HG02840 (cell line): ENCODE measurements at regions not wholly inside any gene's neighbourhood (a gene's known extent, or its start where the extent isn't known, plus 50 kb on each side); places are given as distances from the start of the nearest gene placed in this dataset.

Experiments used
- ATAC-seq: cut with Tn5 transposase; IDR thresholded peaks from one replicate; pipeline ENCODE4 v1.9.1; 2021; ENCODE audit warnings: mild to moderate bottlenecking, moderate library complexity, moderate number of reproducible peaks; ENCODE audit not compliant: unreplicated experiment, low FRiP score

DNA sequence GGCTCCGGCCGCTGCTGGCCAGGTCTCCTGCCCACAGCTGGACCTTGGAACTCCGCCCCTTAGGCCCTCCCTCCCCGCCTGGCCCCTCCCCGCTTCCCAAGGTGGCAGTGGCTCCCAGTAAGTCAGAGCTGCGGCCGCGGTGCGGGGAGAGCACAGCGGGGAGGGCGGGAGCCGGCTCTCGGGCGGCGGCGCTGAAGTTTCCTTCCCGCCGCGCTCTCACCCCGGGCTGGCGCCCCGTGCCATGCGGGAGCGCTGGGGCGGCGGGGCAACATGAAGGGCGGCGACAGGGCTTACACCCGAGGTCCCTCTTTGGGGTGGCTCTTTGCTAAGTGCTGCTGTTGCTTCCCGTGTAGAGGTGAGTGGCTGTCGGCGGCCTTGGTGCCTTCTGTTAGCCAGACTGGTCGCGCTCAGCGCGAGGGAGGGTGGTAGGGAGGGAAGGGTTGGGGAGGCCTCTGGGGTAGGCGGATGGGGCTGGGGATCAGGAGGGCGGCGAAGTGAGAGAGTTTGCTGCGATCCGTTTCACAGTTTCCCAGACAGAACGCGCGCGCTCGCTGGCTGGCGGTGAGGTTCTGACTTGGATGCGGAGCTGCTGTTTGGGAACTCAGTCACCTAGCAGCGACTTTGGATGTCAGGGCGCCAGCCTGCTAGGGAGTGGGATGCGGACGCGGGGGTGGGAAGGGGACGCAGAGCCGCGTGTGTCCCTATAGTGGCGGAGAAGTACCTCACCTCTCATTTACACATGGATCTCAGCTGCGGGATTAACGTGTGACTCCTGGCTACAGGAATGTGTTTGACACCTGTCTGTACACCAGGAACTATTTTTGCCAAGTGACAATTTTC, 145.5 kb upstream of the UMPS start:
- ATAC-seq, result no peak

DNA sequence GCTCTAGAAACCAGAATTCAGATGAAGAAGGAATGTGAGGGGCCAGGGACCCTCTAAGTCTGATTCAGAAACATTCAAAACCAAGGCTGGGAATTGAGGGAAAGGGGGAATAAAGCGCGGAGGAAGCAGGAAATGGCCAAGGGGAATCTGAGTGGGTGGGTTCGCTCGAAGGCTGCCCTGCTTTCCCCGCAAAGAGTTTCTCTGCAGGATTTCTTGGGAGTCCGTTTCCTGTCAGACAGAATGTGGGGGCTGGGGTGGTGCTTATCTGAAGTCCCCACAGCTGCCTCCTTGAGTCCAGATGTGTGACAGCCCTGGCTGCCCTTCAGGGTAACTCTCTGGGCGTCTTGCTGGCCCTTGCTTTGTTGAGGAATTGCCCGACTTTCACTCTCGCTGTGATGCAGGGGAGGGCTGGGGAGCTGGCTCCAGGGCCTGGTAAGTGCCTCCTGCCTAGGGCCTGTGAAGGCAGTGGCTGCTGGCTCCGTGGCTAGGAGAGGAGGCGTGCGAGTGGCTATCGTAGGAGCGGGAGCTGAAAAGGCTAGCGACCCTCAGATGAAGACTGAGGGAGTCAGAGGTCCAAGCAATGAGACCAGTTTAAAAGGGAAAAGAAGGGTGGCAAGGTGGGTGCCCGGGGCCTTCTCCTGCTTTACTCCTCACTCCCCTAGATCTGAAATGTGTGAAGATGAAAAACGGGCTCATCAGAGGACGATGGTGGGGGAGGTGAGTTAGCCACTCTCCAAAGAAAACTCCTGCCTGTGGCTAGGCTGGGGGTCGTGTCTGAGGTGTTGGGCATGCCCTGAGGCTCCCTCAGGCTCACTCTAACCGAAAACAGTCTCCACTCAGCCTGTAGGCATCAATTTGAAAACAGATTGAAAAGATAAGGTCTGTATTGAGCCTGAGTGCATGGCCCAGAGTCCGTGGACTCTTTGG, 143.9 kb upstream of the UMPS start:
- no peak for ATAC-seq

DNA sequence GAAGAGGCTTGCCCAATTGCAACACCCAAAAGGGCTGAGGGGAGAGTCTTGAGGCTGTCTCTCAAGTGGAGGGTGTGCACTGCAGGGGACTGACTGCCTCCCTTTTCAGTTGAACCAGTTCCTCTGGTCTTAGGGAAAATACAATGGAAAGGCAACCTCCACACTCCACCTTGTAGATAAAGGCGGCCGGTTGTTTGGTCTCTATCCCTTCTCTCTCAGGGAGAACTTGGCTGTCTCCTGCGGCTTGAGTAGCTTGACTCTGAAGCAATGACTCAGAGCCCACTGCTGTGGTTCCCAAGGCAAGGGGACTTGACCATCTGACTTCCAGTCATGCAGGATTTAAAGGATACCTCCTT, 143.2 kb upstream of the UMPS start:
- no peak for ATAC-seq

DNA sequence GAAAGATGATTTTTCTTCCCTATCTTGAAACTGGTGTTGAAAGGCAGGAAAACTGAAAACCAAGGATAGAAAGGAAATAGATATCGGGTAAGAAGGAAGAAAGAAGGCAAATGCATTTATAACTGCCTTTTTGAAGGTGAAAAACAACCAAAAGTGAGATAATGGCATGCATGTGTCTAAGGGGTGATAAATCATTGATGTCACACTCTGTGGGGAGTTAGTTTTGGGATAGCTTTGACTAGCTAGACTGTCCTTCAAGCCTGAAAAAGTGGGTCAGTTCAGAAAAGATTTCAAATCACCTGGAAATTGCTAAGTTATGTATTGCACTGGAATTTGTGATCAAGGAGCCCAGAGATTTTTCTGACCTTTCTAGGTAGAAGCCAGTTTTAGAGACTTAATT, 142.2 kb upstream of the UMPS start:
- ATAC-seq, result no peak

DNA sequence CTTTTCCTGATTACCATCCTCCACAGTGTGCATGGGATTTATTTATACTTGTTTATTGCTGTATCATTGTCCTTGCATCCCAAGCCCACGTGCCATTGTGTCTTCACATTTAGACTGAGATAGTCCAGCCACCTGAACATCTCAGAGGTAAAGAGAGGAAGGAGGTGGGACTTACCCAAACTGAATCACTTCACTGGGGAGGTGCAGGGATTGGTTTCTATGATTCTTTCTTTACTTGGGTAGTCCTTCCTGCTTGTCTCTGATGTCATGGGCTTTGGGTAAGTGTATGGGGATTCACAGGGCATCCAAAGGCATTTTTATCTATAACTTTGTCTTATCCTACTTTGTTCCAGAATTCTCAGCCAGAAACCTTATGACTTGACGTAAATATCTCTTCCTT, 141.5 kb upstream of the UMPS start:
- no peak for ATAC-seq

DNA sequence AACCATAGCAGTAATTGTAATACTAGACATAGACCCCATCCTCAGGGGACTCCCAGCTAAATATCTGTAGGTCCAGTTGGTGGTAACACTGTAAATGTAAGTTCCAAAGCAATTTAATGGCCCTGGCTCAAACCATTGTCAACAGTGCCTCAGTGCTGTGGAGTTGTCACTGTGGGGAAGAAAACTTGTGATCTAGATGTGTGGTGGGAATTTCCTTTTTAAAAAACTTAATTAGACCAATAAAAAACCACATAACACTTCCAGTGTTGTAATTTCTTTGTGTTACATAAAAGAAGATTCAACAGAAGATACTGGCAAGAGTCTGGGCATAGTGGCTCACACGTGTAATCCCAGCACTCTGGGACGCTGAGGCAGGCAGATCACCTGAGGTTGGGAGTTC, 138.6 kb upstream of the UMPS start:
- no peak for ATAC-seq

DNA sequence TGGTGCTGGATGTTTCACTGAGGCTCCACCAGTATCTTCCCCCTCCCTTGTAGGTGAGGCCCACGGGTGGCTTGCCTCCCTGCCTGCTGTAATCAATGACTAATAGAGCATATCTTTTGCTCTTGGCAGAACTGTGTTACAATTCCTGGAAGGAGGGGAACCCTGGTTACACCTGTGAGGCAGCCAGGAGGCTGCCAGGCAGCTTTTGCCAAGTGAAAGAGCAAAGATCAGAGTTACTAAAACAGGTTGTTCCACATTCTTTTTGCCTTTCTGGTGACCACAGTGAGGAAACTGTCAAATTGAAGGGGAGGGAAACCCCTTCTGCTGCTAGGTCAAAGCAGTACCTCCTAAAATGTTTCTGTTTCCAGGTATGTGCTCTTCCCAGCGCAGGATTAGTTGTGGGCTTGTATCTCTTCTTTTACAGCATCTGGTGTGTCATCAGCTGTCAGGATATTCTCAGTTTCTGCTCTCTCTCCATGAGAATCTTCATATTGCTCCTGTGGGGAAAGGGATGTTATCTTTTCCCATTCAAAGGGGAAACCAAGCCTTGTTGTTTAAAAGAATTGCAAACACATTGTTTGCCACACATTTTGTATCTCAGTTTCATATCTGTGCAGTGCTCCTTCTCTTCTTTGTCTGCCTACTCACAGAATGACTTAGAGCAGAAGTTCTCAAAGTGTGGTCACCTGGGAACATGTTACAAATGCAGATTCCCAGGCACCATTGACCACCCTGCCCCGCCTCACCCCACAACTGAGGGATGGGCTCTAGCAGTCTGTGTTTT, 137.4 kb upstream of the UMPS start:
- ATAC-seq, result peak; percentile 73

DNA sequence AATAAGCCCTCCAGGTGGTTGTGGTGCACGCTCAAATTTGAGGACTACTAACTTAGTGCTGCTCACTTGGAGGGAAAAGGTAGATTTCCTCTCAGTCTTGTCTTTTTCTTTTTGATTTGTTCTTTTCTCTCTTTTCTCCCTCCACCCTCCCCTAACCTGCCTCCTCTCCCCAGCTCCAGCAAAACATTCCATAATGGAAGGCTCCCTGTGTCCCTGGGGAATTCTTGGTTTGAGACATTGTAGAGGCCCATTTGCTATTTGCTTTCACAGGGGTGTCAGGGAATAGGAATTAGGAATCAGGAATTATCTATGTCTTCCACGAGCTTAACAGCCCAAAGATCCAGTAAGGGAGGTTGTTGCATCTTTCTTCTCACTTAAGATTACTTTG, 136.8 kb upstream of the UMPS start:
- no peak for ATAC-seq

DNA sequence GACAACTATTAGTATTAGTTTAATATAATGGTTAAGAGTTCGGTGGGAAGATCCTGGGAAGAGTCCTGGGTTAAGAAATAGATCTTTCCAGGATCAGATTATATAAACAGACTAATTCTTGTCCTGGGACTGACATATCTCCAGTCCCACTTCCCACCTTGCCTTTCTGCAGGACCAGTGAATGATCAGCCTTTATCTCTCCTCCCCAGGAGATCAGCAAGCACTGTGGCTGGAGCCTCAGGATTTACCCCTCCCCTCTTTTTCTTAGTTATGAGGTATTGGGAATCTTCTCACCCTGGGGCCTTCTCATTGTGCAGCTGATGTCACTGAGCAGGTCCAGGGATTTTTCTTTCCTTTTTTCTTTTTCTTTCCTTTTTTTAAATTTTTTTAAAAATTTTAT, 135.7 kb upstream of the UMPS start:
- no peak for ATAC-seq

DNA sequence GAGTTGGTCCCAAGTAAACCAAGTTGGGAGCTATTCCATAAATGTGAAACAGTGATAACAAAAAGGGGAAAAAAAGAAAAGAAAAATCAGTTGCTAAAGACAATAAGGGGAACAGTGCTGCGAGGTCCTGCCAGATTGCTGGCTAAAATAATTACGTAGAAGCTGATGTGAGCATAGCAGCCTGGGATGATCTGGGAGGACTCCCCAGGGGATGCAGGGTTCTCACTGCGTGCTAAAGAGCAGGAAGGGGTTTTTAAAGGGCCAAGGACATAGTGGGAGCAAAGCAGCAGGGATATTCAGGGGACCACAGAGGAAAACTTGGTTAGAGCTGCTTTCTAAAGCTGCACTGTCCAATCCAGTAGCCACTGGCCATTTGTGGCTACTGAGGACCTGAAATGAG, 133.0 kb upstream of the UMPS start:
- ATAC-seq, result no peak

DNA sequence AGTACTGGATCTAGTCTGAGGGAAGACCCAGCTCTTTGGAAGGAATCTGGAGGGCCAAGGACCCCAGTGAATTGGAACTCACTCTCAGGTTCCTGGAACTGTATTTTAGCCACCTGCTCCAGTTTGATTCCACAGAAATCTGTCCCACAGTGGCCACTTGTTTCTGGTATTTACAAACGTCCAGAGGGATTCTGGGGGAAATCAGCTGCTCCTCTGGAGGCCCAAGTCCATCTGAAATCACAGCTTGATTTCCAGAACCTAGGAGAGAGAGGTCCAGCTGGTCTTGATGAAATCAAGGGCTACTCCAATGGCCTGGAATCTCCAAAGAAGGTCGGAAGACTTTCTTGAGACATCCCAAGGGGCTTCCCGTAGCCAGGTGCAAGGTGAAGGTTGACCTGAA, 132.3 kb upstream of the UMPS start:
- no peak for ATAC-seq

DNA sequence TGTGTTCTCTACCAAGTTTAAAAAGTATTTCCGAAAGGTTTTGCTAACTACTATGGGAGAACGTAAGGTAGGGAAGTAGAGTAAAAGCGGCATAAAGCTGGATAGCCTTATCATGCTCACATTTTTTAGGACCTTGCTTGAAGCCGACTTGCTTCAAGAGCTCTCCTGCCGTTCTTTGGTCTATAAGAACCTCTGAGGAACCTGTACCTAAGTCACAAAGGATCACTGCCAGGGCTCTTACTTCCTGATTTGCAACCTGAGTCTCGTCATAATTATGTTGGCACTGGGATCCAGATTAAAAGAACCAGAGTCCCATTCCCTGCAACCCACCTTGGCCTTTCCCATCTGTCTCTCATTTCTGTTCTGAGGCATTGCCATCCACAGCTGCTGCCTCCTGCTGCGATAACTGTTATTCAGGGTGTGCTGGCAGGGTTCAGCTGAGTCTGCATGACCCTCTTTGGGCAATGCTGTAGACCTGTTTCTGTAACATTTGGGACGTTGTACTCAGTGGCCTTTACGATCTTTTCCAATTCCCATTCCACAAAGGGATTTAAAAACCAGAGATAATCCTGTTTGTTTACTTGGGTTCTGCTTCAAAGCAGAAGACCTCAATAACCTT, 131.0 kb upstream of the UMPS start:
- no peak for ATAC-seq

DNA sequence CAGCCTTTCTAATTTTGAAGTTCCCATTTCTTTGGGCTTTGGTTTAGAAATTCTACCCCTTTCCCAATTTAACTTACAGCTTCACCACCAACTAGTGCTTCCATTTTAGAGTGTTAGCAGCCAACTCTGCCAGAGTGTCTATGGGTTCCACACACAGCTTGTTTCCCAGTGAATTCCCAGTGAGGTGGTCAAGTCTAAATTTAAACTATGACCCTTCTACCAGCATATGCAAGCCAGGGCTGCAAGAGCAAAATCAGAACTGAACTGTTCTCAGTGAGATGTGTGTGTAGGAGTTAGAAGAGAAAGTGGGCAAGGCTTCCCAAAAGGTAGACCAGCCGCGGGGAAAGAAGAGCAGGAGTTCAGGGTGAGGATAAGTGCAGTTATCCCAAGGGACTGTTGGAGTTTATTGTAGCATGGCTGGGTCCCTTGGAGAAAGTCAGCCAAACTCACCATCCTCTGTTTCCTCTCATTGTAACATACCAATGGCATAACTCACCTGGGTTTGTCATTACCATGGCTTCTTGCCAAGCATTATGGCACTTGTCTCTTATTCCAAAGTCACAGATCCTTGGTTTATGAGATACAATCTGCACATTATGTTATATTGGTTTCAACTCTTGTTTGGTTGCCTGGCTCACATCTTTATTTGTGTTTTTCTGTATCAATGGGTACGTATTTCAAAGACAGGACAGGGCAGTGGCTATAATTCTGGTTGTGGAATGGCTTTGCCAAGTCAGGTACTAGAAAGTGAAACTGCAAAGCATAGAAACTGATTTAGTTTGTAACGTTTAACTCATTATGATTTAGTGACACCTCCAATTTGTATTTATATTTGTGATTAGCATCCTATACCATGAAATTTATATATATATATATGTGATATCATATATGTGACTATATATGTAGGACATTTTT, 130.2 kb upstream of the UMPS start:
- no peak for ATAC-seq

DNA sequence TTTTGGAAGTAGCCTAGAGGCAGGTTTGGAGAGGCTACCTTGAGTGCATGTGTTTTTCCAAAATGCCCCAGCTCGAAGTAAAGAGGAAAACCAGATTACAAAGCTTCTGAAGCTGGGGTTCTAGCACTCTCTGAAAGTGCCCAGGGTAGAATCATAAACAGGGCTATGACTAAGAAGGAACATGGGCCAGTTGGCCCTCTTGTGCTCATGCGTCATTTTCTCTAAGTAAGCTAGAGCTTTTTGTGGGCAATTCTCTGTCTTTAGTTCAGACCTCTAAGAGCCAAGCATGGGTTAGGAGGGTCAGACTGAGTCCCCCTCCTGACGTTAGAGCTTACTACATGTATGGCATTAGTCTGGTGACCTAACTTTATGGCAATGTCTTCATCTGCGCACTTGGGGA, 129.5 kb upstream of the UMPS start:
- no peak for ATAC-seq

DNA sequence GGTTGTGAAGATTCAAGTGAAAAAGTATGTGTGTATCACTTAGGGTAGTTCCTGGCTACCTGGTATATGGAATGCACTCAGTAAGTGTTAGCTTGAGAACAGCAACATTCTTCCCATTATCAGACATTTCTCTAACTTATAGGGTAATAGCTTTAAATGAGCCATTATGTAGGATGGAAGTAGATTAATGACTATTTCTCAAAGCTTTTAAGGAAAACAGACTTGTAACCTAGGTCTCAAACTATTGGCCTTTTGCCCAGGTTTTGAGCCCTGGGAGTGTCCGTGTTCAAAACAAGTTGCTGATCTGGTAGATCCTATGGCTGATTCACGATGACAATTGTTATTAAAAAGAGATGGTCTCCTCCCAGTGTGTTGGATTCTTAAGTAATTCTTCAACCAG, 129.1 kb upstream of the UMPS start:
- ATAC-seq, result no peak

DNA sequence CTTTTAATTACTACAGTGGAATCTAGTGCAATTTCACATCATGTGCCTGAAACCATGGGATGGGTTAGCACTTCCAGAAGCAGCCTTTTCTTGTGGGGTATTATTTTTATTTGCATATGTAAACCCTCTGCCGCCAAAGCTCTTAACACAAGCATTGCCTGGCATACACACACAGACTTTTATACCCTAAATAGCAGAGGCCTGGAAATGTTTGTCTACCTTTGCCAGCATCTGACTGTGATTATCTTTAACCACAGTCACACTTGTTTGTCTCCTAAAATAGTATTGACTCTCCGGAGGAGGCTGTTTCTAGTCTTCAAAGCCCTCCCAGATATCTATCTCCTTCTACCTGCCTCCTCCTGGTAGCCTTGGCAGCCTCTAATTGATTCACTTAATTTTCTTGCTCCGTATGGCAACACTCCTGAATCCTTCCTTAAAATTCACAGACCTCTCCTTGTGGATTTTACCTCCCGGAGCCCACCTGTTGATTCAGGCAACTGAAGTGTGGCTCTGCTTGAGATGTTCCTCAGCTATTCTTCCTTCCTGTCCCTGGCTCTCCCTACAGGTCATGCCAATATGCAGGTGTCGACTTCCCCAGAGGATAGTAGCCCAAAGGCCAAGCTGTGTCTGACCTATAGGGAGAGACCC, 127.1 kb upstream of the UMPS start:
- no peak for ATAC-seq

DNA sequence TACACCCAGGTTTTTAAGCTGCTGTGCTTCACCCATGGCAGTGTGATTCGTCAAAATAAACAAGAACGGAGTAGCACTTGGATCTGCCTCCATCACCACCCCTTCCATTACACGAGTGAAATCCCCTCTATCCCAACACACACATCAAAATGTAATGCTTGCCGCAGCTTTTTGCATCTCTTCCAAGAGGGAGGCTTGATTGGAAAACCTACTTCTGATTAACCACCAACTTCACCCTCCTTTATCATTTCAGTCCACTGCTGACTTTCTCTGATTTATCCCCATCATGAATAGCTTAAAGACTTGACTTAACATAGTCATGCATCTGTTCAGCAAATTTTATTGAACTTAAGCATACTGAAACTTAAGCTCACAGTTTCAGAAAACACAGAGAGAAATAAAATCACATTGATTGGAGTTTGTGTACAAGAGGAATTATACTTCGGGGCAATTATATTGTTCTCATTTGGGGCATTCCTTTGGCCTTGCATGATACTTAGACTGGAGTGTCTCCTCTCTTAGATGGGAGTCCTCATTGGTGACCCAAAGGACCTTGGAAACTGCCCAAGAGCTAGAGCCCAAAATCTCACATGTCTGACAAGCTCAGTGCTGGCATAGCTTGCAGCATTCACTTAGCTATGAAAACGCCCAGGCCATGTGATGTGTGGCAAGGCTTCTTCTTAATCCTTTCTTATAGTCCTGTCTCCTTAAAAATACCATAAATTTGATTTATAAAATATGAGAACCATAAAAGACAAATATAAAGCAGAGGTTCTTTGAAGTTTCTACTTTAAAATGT, 124.3 kb upstream of the UMPS start:
- ATAC-seq, result no peak

DNA sequence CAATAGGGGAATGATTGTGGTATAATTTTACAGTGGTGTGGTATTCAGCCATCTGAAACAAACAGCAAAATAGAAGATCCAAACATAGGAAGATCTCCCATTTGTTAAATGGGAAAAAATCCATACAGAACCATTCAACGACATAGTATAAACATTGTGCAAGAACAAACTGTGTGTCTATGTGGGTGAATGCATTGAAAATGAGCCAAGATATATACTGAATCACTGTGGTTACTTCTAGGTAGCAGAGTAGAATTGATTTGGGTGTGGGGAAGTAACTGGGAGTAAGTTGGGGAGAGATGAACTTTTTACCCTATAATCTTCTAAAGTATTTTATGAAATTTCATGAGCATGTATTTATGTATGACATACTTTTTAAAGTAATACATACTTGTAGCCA, 123.1 kb upstream of the UMPS start:
- no peak for ATAC-seq
